CD4-positive, CD25-positive, alpha-beta regulatory T cell (primary cell): ENCODE measurements at regions not wholly inside any gene's neighbourhood (a gene's known extent, or its start where the extent isn't known, plus 50 kb on each side); places are given as distances from the start of the nearest gene placed in this dataset.
A peak's percentile ranks its signal among the peaks of the same experiment; 100 is the strongest.

ENCODE experiments used
- ATAC-seq, 2 donors: fragments of 150-1000 bp; cut with Tn5 transposase; one replicate each; pipeline ENCODE4 v1.10.0; 2021; ENCODE audit warnings: low read depth in 2 of 2, moderate number of reproducible peaks in 2 of 2, moderate library complexity in 1 of 2
- DNase-seq, 3 donors: peaks; one replicate each; pipeline versions ENCODE4 v3.0.0 to v3.0.0-alpha.2; 2012 to 2022; ENCODE audit warnings: mixed read lengths in 1 of 3
- H3K27ac ChIP-seq: one replicate; pipeline ENCODE4 v1.7.0; 2013; ENCODE audit warnings: mild to moderate bottlenecking, low read length; ENCODE audit not compliant: insufficient read depth, poor library complexity, severe bottlenecking
- H3K27me3 ChIP-seq: one replicate; pipeline ENCODE4 v1.7.0; 2013; ENCODE audit warnings: low read length; ENCODE audit not compliant: control insufficient read depth, insufficient read depth
- H3K36me3 ChIP-seq: one replicate; pipeline ENCODE4 v1.7.0; 2013; ENCODE audit warnings: mild to moderate bottlenecking, low read length, moderate library complexity; ENCODE audit not compliant: control insufficient read depth, insufficient read depth
- H3K4me1 ChIP-seq: 2 replicates; pipeline ENCODE4 v1.7.0; 2013; ENCODE audit warnings: mild to moderate bottlenecking, low read length; ENCODE audit not compliant: insufficient read depth, control insufficient read depth, poor library complexity, severe bottlenecking
- H3K4me3 ChIP-seq: one replicate; pipeline ENCODE4 v1.7.0; 2013; ENCODE audit warnings: low read depth, mild to moderate bottlenecking, low read length, moderate library complexity
- H3K9me3 ChIP-seq, 2 experiments: 1 replicate in 1 of 2; 2 replicates in 1 of 2; pipeline ENCODE4 v1.7.0; 2013; ENCODE audit warnings: low read length in 2 of 2, mild to moderate bottlenecking in 1 of 2, moderate library complexity in 1 of 2; ENCODE audit not compliant: control insufficient read depth in 2 of 2
- H3K27ac Mint-ChIP-seq, 3 donors: one replicate each; pipeline ENCODE4 v1.8.0; 2020 to 2022; ENCODE audit warnings: mild to moderate bottlenecking in 3 of 3, mixed read lengths in 3 of 3, moderate library complexity in 2 of 3
- H3K27me3 Mint-ChIP-seq: one replicate; pipeline ENCODE4 v1.8.0; 2022; ENCODE audit warnings: mild to moderate bottlenecking, mixed read lengths
- H3K36me3 Mint-ChIP-seq: one replicate; pipeline ENCODE4 v1.8.0; 2020; ENCODE audit warnings: mixed read lengths
- H3K4me1 Mint-ChIP-seq, 4 donors: one replicate each; pipeline ENCODE4 v1.8.0; 2020 to 2022; ENCODE audit warnings: mixed read lengths in 4 of 4, mild to moderate bottlenecking in 1 of 4
- H3K4me3 Mint-ChIP-seq, 4 donors: one replicate each; pipeline ENCODE4 v1.8.0; 2020 to 2022; ENCODE audit warnings: mild to moderate bottlenecking in 4 of 4, mixed read lengths in 4 of 4, moderate library complexity in 3 of 4
- H3K9me3 Mint-ChIP-seq, 7 donors: one replicate each; pipeline ENCODE4 v1.8.0; 2020 to 2022; ENCODE audit warnings: mixed read lengths in 7 of 7, mild to moderate bottlenecking in 3 of 7, moderate library complexity in 2 of 7

DNA sequence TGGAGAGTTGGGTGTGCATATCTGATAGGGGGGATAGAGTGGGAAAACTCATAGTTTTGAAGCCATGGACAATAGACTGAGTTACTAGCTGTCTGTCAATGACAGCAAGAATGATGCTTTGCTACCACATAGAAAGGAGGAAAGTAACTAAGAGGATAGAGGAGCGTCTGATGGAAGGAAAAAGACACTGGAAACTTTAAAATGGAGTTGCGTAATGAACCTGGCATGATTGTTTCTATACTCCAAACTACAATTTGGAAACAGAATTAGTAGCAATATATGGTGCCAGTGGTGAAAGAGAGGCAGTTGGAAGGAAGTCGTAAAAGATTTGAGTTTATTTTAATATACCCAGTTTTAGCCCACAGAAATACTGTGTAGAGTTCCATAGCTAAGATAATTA lies 163.6 kb downstream of the TUSC7 start:
- Mint-ChIP-seq H3K27me3 (no peaks in the 10 kb centered on the region), H3K27ac (peak overlapping the region in 1 of 3 donors; percentile 4), H3K4me1 (no peaks in the 10 kb centered on the region), H3K9me3 (peaks cover 1 to 9% (median 6%) of the 10 kb centered on the region in 7 donors), H3K4me3 (no peak overlapping the region), H3K36me3 (no peaks in the 10 kb centered on the region)
- DNase-seq (no peak), ATAC-seq (no peak)
- no peaks in the 10 kb centered on the region for H3K9me3 ChIP-seq
- H3K27me3 ChIP-seq: no peaks in the 10 kb centered on the region
- no peaks in the 10 kb centered on the region for H3K4me1 ChIP-seq
- no peak overlapping the region for H3K27ac ChIP-seq
- H3K4me3 ChIP-seq: no peak overlapping the region
- no peaks in the 10 kb centered on the region for H3K36me3 ChIP-seq

DNA sequence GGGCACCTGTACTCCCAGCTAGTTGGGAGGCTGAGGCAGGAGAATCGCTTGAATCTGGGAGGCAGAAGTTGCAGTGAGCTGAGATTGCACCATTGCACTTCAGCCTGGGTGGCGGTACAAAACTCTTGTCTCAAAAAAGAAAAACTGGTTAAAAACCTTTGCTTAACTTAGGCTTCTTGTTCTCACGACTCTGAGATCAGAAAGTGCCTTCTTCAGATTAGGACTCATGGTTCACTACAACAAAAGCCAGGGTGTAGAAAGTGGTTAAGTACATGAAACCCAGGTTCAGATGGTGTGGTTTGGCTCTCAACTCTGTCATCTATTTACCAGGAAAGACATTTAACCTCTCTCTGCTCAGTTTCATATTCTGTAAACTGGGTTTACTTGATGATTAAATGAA lies 168.4 kb downstream of the TUSC7 start:
- H3K9me3 Mint-ChIP-seq: peaks cover 2 to 8% (median 4%) of the 10 kb centered on the region in 7 donors
- H3K36me3 ChIP-seq: no peaks in the 10 kb centered on the region
- no peaks in the 10 kb centered on the region for H3K27me3 Mint-ChIP-seq
- ATAC-seq (no peak), DNase-seq (no peak)
- no peaks in the 10 kb centered on the region for H3K27me3 ChIP-seq
- no peak overlapping the region for H3K27ac Mint-ChIP-seq
- H3K4me1 Mint-ChIP-seq: no peaks in the 10 kb centered on the region
- no peaks in the 10 kb centered on the region for H3K4me1 ChIP-seq
- H3K9me3 ChIP-seq: no peaks in the 10 kb centered on the region
- H3K27ac ChIP-seq: no peak overlapping the region
- no peaks in the 10 kb centered on the region for H3K36me3 Mint-ChIP-seq
- no peak overlapping the region for H3K4me3 Mint-ChIP-seq
- H3K4me3 ChIP-seq: no peak overlapping the region

DNA sequence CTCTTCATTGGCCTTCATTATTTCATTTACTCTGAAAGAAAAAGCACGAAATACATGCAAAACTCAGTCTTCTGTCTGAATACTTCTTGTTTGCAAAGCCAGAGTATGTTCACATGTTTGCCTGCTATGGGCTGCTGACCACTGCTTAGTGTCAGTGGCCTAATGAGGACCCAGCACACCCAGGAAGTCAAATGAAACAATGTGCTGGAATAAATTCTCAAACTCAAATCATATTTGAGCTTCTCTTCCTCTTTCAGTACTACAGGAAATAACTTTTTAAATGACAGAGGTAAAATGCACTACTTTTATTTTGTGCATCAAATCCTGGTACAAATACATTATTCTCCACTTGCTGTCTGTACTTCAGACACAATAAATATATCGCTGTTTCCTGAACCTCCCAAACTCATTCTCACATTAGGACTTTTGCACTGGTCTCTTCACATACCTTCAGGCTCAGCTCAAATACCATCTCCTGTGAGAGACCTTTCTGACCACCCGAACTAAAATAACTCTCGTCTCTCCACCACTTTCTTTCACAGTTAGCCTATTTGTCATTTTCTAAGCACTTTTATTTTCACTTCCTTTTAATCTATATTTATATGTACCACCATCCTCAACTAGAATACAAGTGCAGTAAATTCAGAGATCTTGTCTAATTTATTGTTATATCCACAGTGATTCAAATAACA lies 176.8 kb downstream of the TUSC7 start:
- no peaks in the 10 kb centered on the region for H3K4me1 ChIP-seq
- no peaks in the 10 kb centered on the region for H3K27me3 Mint-ChIP-seq
- no peak for DNase-seq
- no peak overlapping the region for H3K27ac Mint-ChIP-seq
- no peak for ATAC-seq
- H3K4me3 Mint-ChIP-seq: no peak overlapping the region
- H3K27ac ChIP-seq: no peak overlapping the region
- H3K4me3 ChIP-seq: no peak overlapping the region
- peaks cover 0 to 14% (median 9%) of the 10 kb centered on the region in 7 donors for H3K9me3 Mint-ChIP-seq
- no peaks in the 10 kb centered on the region for H3K27me3 ChIP-seq
- no peaks in the 10 kb centered on the region for H3K36me3 ChIP-seq
- H3K36me3 Mint-ChIP-seq: no peaks in the 10 kb centered on the region
- no peaks in the 10 kb centered on the region for H3K9me3 ChIP-seq
- no peaks in the 10 kb centered on the region for H3K4me1 Mint-ChIP-seq

DNA sequence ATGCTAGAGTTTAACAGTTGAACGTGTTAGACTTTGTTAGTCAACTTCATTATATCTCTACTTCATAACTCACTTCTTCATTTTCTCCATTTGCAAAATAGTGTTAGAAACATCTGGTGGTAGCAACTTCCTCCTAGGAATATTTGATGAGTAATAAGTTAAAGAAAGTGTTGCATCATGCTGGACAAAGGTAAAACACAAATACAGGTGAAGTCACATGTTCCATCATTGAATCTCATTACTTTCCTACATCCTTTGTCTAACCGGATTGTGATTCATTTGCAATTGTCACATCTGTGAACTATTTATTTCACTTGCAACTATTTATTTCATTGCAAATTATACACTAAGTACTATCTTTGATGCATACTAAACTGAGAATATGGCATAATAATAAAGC lies 186.5 kb downstream of the TUSC7 start:
- H3K4me1 Mint-ChIP-seq: no peaks in the 10 kb centered on the region
- ATAC-seq (no peak), DNase-seq (no peak)
- no peaks in the 10 kb centered on the region for H3K27me3 ChIP-seq
- no peaks in the 10 kb centered on the region for H3K4me1 ChIP-seq
- no peak overlapping the region for H3K4me3 ChIP-seq
- H3K27ac ChIP-seq: no peak overlapping the region
- no peaks in the 10 kb centered on the region for H3K36me3 ChIP-seq
- no peaks in the 10 kb centered on the region for H3K36me3 Mint-ChIP-seq
- H3K4me3 Mint-ChIP-seq: no peak overlapping the region
- peaks cover 0 to 8% (median under 1%) of the 10 kb centered on the region in 7 donors for H3K9me3 Mint-ChIP-seq
- H3K9me3 ChIP-seq: no peaks in the 10 kb centered on the region
- H3K27ac Mint-ChIP-seq: no peak overlapping the region
- H3K27me3 Mint-ChIP-seq: no peaks in the 10 kb centered on the region

DNA sequence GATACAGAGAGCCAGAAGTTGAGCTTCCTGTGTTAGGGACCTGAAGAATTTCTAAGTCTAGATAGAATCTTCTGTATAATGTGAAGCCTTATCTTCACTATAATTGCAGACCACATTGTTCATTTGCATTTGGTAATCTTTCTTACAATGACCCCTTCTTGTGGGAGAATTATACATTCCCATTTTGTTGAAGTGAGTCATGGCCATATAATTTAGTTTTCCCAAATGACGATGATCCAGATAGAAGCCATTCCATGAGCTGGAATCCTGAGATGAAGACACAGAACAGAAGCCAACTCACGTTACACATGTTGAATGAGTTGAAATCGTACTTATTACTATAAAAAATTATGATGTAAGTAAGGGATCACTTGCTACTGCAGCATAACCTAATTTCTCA lies 187.8 kb downstream of the TUSC7 start:
- Histone ChIP-seq H3K4me1 (no peaks in the 10 kb centered on the region), H3K27ac (no peak overlapping the region), H3K27me3 (no peaks in the 10 kb centered on the region), H3K9me3 (no peaks in the 10 kb centered on the region), H3K4me3 (no peak overlapping the region), H3K36me3 (no peaks in the 10 kb centered on the region)
- Mint-ChIP-seq H3K4me1 (no peaks in the 10 kb centered on the region), H3K27me3 (no peaks in the 10 kb centered on the region), H3K4me3 (no peak overlapping the region), H3K36me3 (no peaks in the 10 kb centered on the region), H3K27ac (no peak overlapping the region), H3K9me3 (peaks cover 0 to 12% (median 2%) of the 10 kb centered on the region in 7 donors)
- DNase-seq: no peak
- ATAC-seq: no peak

DNA sequence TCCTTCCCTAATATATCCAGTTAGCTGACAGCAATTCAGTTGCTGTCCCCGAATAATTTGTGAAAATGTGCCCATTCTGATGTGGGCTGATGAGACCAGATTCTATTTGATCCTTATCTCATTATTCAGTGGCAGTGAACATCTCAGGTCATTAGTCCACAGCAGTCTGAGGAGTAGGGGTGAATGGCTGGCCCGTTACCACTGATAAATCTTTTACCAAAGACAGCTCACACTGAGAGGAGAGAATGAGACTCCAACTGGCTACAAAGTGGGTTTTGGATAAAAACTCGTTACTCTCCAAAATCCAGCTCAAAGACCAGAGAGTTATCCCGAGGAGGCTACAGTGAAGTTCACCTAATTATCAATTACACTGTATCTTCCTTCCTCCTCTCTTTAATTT lies 189.7 kb downstream of the TUSC7 start:
- Histone ChIP-seq H3K36me3 (no peaks in the 10 kb centered on the region), H3K4me1 (no peaks in the 10 kb centered on the region), H3K9me3 (no peaks in the 10 kb centered on the region), H3K27me3 (no peaks in the 10 kb centered on the region), H3K4me3 (no peak overlapping the region), H3K27ac (no peak overlapping the region)
- Mint-ChIP-seq H3K36me3 (no peaks in the 10 kb centered on the region), H3K4me1 (no peaks in the 10 kb centered on the region), H3K4me3 (no peak overlapping the region), H3K9me3 (peaks cover 0 to 13% (median 2%) of the 10 kb centered on the region in 7 donors), H3K27me3 (no peaks in the 10 kb centered on the region), H3K27ac (no peak overlapping the region)
- ATAC-seq (no peak), DNase-seq (no peak)

DNA sequence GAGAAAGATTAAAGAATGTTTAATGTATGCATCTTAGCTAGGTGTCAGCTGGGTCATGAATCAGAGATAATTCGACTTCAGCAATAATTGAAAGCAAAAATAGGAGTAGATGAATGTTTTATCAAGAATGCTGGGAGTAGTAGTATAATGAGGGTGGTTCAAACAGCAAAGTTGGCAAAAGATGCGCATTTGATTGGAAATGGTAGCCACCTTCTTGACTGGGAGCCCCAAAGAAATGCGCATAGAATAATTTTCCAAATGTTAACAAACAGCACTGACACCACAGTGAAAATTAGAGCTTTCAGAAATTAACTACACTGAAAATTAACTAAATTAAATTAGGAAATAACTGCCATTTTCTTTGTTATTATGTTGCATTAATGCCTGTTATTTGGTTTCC lies 195.8 kb downstream of the TUSC7 start:
- Histone ChIP-seq H3K4me1 (no peaks in the 10 kb centered on the region), H3K9me3 (no peaks in the 10 kb centered on the region), H3K4me3 (no peak overlapping the region), H3K27ac (no peak overlapping the region), H3K27me3 (no peaks in the 10 kb centered on the region), H3K36me3 (no peaks in the 10 kb centered on the region)
- Mint-ChIP-seq H3K4me1 (no peaks in the 10 kb centered on the region), H3K4me3 (no peak overlapping the region), H3K9me3 (peaks cover 0 to 13% (median 4%) of the 10 kb centered on the region in 7 donors), H3K27me3 (no peaks in the 10 kb centered on the region), H3K36me3 (no peaks in the 10 kb centered on the region), H3K27ac (no peak overlapping the region)
- DNase-seq (no peak), ATAC-seq (no peak)

DNA sequence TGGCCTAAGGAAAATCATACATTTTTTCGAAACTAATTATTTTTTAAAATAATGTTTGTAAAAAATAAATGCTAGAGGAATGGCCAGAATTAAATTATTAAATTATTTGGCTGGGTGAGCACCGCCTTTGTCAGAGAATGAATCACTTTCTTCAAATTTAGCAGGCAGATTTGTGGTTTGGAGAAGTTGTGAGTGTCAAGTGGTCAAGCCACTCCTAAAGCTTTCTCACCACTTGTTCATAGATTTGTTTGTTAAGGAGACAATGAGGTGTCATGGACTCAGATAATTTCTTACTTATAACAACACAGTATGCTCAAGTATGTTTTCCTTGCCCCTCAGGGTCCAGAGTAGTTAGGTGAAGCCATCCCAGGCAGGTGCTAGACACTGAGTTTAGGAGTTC lies 196.2 kb downstream of the TUSC7 start:
- no peak for ATAC-seq
- Histone ChIP-seq H3K27ac (no peak overlapping the region), H3K36me3 (no peaks in the 10 kb centered on the region), H3K4me3 (no peak overlapping the region), H3K9me3 (no peaks in the 10 kb centered on the region), H3K4me1 (no peaks in the 10 kb centered on the region), H3K27me3 (no peaks in the 10 kb centered on the region)
- Mint-ChIP-seq H3K27me3 (no peaks in the 10 kb centered on the region), H3K4me1 (no peaks in the 10 kb centered on the region), H3K9me3 (peaks cover 0 to 13% (median 4%) of the 10 kb centered on the region in 7 donors), H3K27ac (no peak overlapping the region), H3K36me3 (no peaks in the 10 kb centered on the region), H3K4me3 (no peak overlapping the region)
- no peak for DNase-seq
